ENCODE measurements at regions not wholly inside any gene's neighbourhood (a gene's known extent, or its start where the extent isn't known, plus 50 kb on each side); places are given as distances from the start of the nearest gene placed in this dataset.

DNA sequence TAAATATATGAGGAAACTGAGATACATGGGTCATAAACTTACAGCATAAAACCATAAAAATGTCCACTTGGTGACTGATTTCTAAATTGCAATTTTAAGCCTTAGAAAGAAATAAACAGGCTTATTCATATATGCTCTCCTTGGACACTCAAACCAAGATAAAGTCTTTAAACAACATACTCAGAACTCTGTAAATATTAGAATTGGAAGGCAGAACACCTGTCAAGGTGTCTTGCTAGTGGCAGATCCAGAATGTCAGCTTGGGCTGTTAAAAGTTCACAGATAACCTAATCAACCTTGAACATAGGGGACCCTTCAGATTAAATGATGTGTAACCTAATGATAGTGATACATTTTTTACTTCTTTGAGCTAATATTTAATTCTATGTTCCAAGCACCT lies 208.1 kb upstream of the ARSJ start:
- ChIA-PET CTCF (no interaction called here), POLR2A (no interaction called here)
- no peak overlapping the region for H3K4me3 ChIP-seq (ENCODE audit: low read length)
- no peaks in the 10 kb centered on the region for H3K4me1 Mint-ChIP-seq
- no peak overlapping the region for H3K4me3 Mint-ChIP-seq
- H3K9me3 ChIP-seq (ENCODE audit: low read length) = no peaks in the 10 kb centered on the region
- no peak overlapping the region for H3K27ac ChIP-seq (ENCODE audit: low read depth, low read length)
- DNase-seq = no peak
- peaks cover 6 to 7% of the 10 kb centered on the region in 2 donors for H3K27me3 Mint-ChIP-seq
- H3K27ac Mint-ChIP-seq = no peak overlapping the region
- no peaks in the 10 kb centered on the region for H3K4me1 ChIP-seq (ENCODE audit: insufficient read depth, low read length)
- peaks cover 0 to 9% (median 2%) of the 10 kb centered on the region in 5 donors for H3K9me3 Mint-ChIP-seq
- H3K27me3 ChIP-seq (ENCODE audit: insufficient read depth, low read length, poor library complexity, severe bottlenecking) = no peaks in the 10 kb centered on the region
- peaks cover 0 to 2% (median 0%) of the 10 kb centered on the region in 3 donors for H3K36me3 Mint-ChIP-seq
- H3K36me3 ChIP-seq (ENCODE audit: insufficient read depth, low read length) = no peaks in the 10 kb centered on the region

- H3K27me3 ChIP-seq (ENCODE audit: insufficient read depth, low read length, poor library complexity, severe bottlenecking) = no peaks in the 10 kb centered on the region
- no peak overlapping the region for H3K27ac Mint-ChIP-seq
- H3K9me3 Mint-ChIP-seq = peaks cover 0 to 2% (median 0%) of the 10 kb centered on the region in 5 donors
- peaks cover 0 to 3% (median 0%) of the 10 kb centered on the region in 3 donors for H3K36me3 Mint-ChIP-seq
- H3K4me3 ChIP-seq (ENCODE audit: low read length) = no peak overlapping the region
- H3K4me3 Mint-ChIP-seq = no peak overlapping the region
- no peak for DNase-seq
- no peaks in the 10 kb centered on the region for H3K9me3 ChIP-seq (ENCODE audit: low read length)
- H3K4me1 ChIP-seq (ENCODE audit: insufficient read depth, low read length) = no peaks in the 10 kb centered on the region
- peaks cover 2 to 7% of the 10 kb centered on the region in 2 donors for H3K27me3 Mint-ChIP-seq
- no peaks in the 10 kb centered on the region for H3K36me3 ChIP-seq (ENCODE audit: insufficient read depth, low read length)
- H3K27ac ChIP-seq (ENCODE audit: low read depth, low read length) = no peak overlapping the region
- CTCF ChIA-PET = no interaction called here
- no peaks in the 10 kb centered on the region for H3K4me1 Mint-ChIP-seq
- POLR2A ChIA-PET = no interaction called here
Observed at GRCh38 chr4:114191496-114191895, 212.0 kb upstream of the ARSJ start.

DNA sequence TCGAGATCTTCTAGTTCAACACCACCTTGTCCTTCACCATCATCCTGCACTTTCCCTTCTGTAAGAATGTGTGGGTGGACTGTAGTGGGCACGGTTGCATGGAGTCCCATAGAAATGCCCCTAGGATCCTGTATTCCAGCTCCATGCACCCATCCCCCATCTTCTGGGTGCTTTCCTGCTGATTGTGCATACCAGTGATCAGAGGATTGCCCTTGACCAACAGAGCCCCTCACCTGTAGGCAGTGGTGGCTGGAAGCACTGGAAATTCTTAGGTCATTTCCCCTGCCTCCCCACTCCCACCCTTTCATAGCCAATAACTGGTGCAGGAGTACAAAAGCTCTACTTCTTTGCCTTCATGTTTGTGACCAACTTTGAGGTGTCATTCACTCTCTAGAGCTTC lies 213.4 kb upstream of the ARSJ start:
- H3K27ac Mint-ChIP-seq = no peak overlapping the region
- ChIA-PET POLR2A (no interaction called here), CTCF (no interaction called here)
- H3K27me3 Mint-ChIP-seq = peaks cover 2 to 8% of the 10 kb centered on the region in 2 donors
- Histone ChIP-seq H3K27me3 (ENCODE audit: insufficient read depth, low read length, poor library complexity, severe bottlenecking) (no peaks in the 10 kb centered on the region), H3K9me3 (ENCODE audit: low read length) (no peaks in the 10 kb centered on the region), H3K36me3 (ENCODE audit: insufficient read depth, low read length) (no peaks in the 10 kb centered on the region), H3K4me3 (ENCODE audit: low read length) (no peak overlapping the region), H3K27ac (ENCODE audit: low read depth, low read length) (no peak overlapping the region), H3K4me1 (ENCODE audit: insufficient read depth, low read length) (no peaks in the 10 kb centered on the region)
- DNase-seq = no peak
- peaks cover 0 to 2% (median 0%) of the 10 kb centered on the region in 5 donors for H3K9me3 Mint-ChIP-seq
- H3K36me3 Mint-ChIP-seq = peaks cover 0 to 3% (median 0%) of the 10 kb centered on the region in 3 donors
- H3K4me1 Mint-ChIP-seq = no peaks in the 10 kb centered on the region
- H3K4me3 Mint-ChIP-seq = no peak overlapping the region

DNA sequence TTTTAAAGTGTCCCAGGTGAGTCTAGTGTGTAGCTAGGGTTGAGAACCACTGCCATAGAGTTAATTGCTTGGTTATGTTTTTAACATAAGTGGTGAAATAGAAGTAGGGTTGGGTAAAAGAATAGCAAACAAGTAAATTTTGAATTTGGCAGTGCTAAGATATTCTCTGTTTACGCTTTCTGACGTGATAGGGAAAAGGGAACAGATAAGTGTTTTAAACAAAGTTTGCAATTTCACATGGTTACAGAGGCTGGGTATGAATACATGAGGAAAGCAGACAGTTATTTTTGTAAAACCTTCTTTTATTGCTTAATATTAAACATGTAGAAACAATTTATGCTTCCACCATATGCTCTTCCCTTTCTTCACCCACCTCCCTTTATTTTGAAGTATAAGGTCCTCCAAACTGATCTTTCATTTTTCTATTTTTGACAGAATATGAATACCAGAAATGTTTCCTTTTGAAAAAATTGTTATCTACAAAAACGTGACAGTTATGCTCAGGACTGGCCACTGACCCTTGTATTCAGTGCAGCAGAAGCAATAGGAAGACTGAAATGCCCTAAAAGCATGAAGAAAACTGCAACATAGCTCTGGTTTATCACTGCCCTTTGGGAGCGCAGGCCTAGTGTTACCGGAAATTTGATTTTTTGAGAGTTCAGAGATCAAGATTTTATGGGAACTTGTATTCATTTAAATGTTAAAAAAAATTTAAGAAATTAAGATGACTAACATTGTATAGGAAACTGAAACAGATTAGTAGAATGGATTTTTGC lies 214.4 kb upstream of the ARSJ start:
- Mint-ChIP-seq H3K27me3 (peaks cover 3 to 12% of the 10 kb centered on the region in 2 donors), H3K4me1 (no peaks in the 10 kb centered on the region), H3K9me3 (peaks cover 0 to 2% (median 0%) of the 10 kb centered on the region in 5 donors), H3K36me3 (peaks cover 0 to 3% (median 0%) of the 10 kb centered on the region in 3 donors), H3K4me3 (no peak overlapping the region), H3K27ac (no peak overlapping the region)
- Histone ChIP-seq H3K36me3 (ENCODE audit: insufficient read depth, low read length) (no peaks in the 10 kb centered on the region), H3K4me1 (ENCODE audit: insufficient read depth, low read length) (no peaks in the 10 kb centered on the region), H3K27ac (ENCODE audit: low read depth, low read length) (no peak overlapping the region), H3K27me3 (ENCODE audit: insufficient read depth, low read length, poor library complexity, severe bottlenecking) (no peaks in the 10 kb centered on the region), H3K9me3 (ENCODE audit: low read length) (no peaks in the 10 kb centered on the region), H3K4me3 (ENCODE audit: low read length) (no peak overlapping the region)
- DNase-seq = no peak
- POLR2A ChIA-PET = no interaction called here
- CTCF ChIA-PET = no interaction called here

DNA sequence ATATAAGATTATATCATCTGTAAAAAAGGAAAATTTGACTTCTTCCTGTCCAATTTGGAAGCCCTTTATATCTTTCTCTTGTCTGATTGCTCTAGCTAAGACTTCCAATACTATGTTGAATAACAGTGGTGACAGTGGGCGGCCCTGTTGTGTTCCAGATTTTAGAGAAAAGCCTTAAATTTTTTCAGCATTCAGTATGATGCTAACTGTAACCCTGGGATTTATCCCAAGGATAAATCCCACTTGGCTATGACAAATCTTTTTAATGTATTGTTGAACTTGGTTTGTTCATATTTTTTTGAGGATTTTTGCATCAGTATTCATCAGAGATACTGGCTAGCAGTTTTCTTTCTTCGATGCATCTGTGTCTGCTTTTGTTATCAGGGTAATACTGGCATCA lies 217.2 kb upstream of the ARSJ start:
- ChIA-PET CTCF (no interaction called here), POLR2A (no interaction called here)
- DNase-seq = no peak
- Mint-ChIP-seq H3K4me3 (no peak overlapping the region), H3K27me3 (peaks cover 11 to 13% of the 10 kb centered on the region in 2 donors), H3K9me3 (no peaks in the 10 kb centered on the region), H3K27ac (no peak overlapping the region), H3K36me3 (peaks cover 0 to 3% (median 0%) of the 10 kb centered on the region in 3 donors), H3K4me1 (no peaks in the 10 kb centered on the region)
- Histone ChIP-seq H3K27ac (ENCODE audit: low read depth, low read length) (no peak overlapping the region), H3K4me3 (ENCODE audit: low read length) (no peak overlapping the region), H3K36me3 (ENCODE audit: insufficient read depth, low read length) (no peaks in the 10 kb centered on the region), H3K4me1 (ENCODE audit: insufficient read depth, low read length) (no peaks in the 10 kb centered on the region), H3K27me3 (ENCODE audit: insufficient read depth, low read length, poor library complexity, severe bottlenecking) (no peaks in the 10 kb centered on the region), H3K9me3 (ENCODE audit: low read length) (no peaks in the 10 kb centered on the region)

- Mint-ChIP-seq H3K27me3 (peaks cover 11 to 13% of the 10 kb centered on the region in 2 donors), H3K9me3 (no peaks in the 10 kb centered on the region)
- CTCF ChIA-PET = no interaction called here
Observed at GRCh38 chr4:114200026-114200425, 220.6 kb upstream of the ARSJ start.

DNA sequence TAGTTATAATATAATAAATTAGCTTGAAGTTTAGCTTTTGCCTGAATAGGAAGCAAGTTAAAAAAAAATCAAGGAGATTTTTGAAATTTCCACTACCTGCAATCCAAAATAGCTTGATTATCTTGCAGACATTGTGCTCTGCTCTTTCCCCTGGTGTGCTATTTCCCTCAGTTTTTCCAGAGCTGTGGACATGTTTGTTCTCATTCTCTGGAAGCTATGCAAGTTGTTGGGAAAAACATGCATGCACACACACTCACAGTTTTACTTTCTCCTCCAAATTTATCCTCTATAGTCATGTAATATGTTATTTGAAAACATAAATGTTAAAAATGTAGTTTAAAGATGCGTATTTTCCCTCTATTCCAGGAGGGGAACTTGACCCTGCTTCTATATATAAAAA lies 225.8 kb upstream of the ARSJ start:
- Histone ChIP-seq H3K4me3 (ENCODE audit: low read length) (no peak overlapping the region), H3K36me3 (ENCODE audit: insufficient read depth, low read length) (no peaks in the 10 kb centered on the region), H3K4me1 (ENCODE audit: insufficient read depth, low read length) (no peaks in the 10 kb centered on the region), H3K9me3 (ENCODE audit: low read length) (no peaks in the 10 kb centered on the region), H3K27ac (ENCODE audit: low read depth, low read length) (no peak overlapping the region), H3K27me3 (ENCODE audit: insufficient read depth, low read length, poor library complexity, severe bottlenecking) (no peaks in the 10 kb centered on the region)
- DNase-seq = no peak
- CTCF ChIA-PET = no interaction called here
- Mint-ChIP-seq H3K4me1 (no peaks in the 10 kb centered on the region), H3K27me3 (peaks cover 5 to 10% of the 10 kb centered on the region in 2 donors), H3K27ac (no peak overlapping the region), H3K36me3 (no peaks in the 10 kb centered on the region), H3K4me3 (no peak overlapping the region), H3K9me3 (no peaks in the 10 kb centered on the region)
- POLR2A ChIA-PET = no interaction called here

More at GRCh38 chr4:114200026-114200425, 220.6 kb upstream of the ARSJ start:
- Histone ChIP-seq H3K27me3 (ENCODE audit: insufficient read depth, low read length, poor library complexity, severe bottlenecking) (no peaks in the 10 kb centered on the region), H3K4me1 (ENCODE audit: insufficient read depth, low read length) (no peaks in the 10 kb centered on the region), H3K4me3 (ENCODE audit: low read length) (no peak overlapping the region), H3K27ac (ENCODE audit: low read depth, low read length) (no peak overlapping the region), H3K36me3 (ENCODE audit: insufficient read depth, low read length) (no peaks in the 10 kb centered on the region), H3K9me3 (ENCODE audit: low read length) (no peaks in the 10 kb centered on the region)
- Mint-ChIP-seq H3K4me1 (no peaks in the 10 kb centered on the region), H3K27ac (no peak overlapping the region), H3K36me3 (no peaks in the 10 kb centered on the region), H3K4me3 (no peak overlapping the region)
- DNase-seq = no peak
- POLR2A ChIA-PET = no interaction called here

DNA sequence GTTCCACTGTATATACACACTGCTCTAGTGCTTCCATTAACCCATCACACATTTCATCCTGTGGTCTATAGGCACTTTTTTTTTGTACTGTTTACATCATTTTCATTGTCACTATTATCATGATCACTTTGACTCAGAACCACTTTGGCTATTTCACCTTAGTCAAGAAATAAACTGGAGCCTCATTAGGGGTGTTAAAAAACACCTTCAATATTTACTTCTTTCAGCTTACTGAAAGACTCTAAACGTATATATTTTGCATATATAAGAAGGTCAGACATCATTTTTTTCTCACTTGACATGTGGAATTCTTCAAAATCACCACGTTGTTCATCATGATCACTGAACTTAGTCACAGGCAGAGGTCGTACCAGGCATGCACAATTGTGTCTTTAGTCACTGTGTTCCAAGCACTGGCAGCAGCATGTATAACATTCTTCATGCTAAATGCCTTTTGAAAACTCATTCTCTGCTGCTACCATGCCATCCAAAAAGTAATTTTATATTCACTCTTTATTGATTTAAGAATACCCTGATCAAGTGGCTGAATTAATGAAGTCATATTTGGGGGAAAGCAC lies 229.2 kb upstream of the ARSJ start:
- H3K4me3 ChIP-seq (ENCODE audit: low read length) = no peak overlapping the region
- no peaks in the 10 kb centered on the region for H3K36me3 ChIP-seq (ENCODE audit: insufficient read depth, low read length)
- Mint-ChIP-seq H3K4me1 (no peaks in the 10 kb centered on the region), H3K4me3 (no peak overlapping the region), H3K27ac (no peak overlapping the region), H3K27me3 (peaks cover 0 to 11% of the 10 kb centered on the region in 2 donors), H3K36me3 (no peaks in the 10 kb centered on the region), H3K9me3 (peaks cover 0 to 5% (median 0%) of the 10 kb centered on the region in 5 donors)
- CTCF ChIA-PET = no interaction called here
- no peaks in the 10 kb centered on the region for H3K9me3 ChIP-seq (ENCODE audit: low read length)
- H3K4me1 ChIP-seq (ENCODE audit: insufficient read depth, low read length) = no peaks in the 10 kb centered on the region
- H3K27me3 ChIP-seq (ENCODE audit: insufficient read depth, low read length, poor library complexity, severe bottlenecking) = no peaks in the 10 kb centered on the region
- no peak for DNase-seq
- POLR2A ChIA-PET = no interaction called here
- no peak overlapping the region for H3K27ac ChIP-seq (ENCODE audit: low read depth, low read length)
